Vagina (tissue), 2 donors: ENCODE measurements at regions not wholly inside any gene's neighbourhood (a gene's known extent, or its start where the extent isn't known, plus 50 kb on each side); places are given as distances from the start of the nearest gene placed in this dataset.

Experiments
- DNase-seq, 2 donors: peaks; one replicate each; pipeline ENCODE4 v3.0.0-alpha.2; 2017; ENCODE audit errors: extremely low spot score in 2 of 2
- H3K27ac ChIP-seq: fragments of 200-600 bp; sonication (generic); one replicate; pipeline ENCODE4 v1.5.1; 2019
- H3K27me3 ChIP-seq: fragments of 200-600 bp; sonication (generic); one replicate; pipeline ENCODE4 v1.5.1; 2019
- H3K36me3 ChIP-seq, 2 donors: fragments of 200-600 bp; sonication (generic); one replicate each; pipeline ENCODE4 v1.5.1; 2017 to 2019
- H3K4me1 ChIP-seq: fragments of 200-600 bp; sonication (generic); one replicate; pipeline ENCODE4 v1.5.1; 2019
- H3K4me3 ChIP-seq, 2 donors: fragments of 200-600 bp; sonication (generic); 1 replicate in 1 of 2; 2 replicates in 1 of 2; pipeline ENCODE4 v1.5.1; 2016 to 2019
- H3K9me3 ChIP-seq: fragments of 200-600 bp; sonication (generic); one replicate; pipeline ENCODE4 v1.5.1; 2019
- CTCF ChIP-seq, 3 experiments: fragments of 450-650 bp in 2 of 3; fragments of 200-600 bp in 1 of 3; sonication (generic) in 1 of 3; IDR thresholded peaks; one replicate each; pipeline ENCODE4 v1.5.1; 2017 to 2019; ENCODE audit warnings: antibody characterized with exemption in 3 of 3, mild to moderate bottlenecking in 2 of 3, moderate library complexity in 2 of 3
- POLR2A ChIP-seq, 2 donors: fragments of 450-650 bp; IDR thresholded peaks; one replicate each; pipeline ENCODE4 v1.6.1; 2017; ENCODE audit warnings: antibody characterized with exemption in 2 of 2, mild to moderate bottlenecking in 2 of 2, moderate library complexity in 2 of 2
- POLR2AphosphoS5 ChIP-seq, 2 donors: sonication (generic); formaldehyde crosslinking; IDR thresholded peaks; one replicate each; pipeline ENCODE4 v1.9.0; 2017; ENCODE audit warnings: antibody characterized with exemption in 2 of 2, mild to moderate bottlenecking in 2 of 2, low read depth in 1 of 2; ENCODE audit not compliant: insufficient read depth in 1 of 2
- intact Hi-C: fragments of 100-400 bp; cut with DNase I; formaldehyde crosslinking; loops from one replicate; pipeline ENCODE4 v1.15.1; 2023

- no peaks in the 10 kb centered on the region for H3K27me3 ChIP-seq
- H3K36me3 ChIP-seq, result no peaks in the 10 kb centered on the region
- H3K9me3 ChIP-seq, result no peaks in the 10 kb centered on the region
- H3K4me1 ChIP-seq, result peaks cover 9% of the 10 kb centered on the region
- DNase-seq, result no peak
- peak overlapping the region; percentile 1 for H3K27ac ChIP-seq
- no peak overlapping the region for H3K4me3 ChIP-seq
- intact Hi-C loops, result no loop called here
- no peak for TF ChIP-seq POLR2A (IDR thresholded peaks at IDR 0.05)
These were observed 102.5 kb downstream of the DDIT4L start for GRCh38 chr4:100087743-100088142.

GRCh38 chr4:100086766-100087431, 103.4 kb downstream of the DDIT4L start:
- Histone ChIP-seq H3K9me3 (no peaks in the 10 kb centered on the region), H3K27ac (peak overlapping the region; percentile 38)
- TF ChIP-seq POLR2AphosphoS5 (IDR thresholded peaks at IDR 0.05; ENCODE audit: insufficient read depth in 1 of 2, low read depth in 1 of 2) (no peak), CTCF (IDR thresholded peaks at IDR 0.05) (no peak), POLR2A (IDR thresholded peaks at IDR 0.05) (no peak)

DNA sequence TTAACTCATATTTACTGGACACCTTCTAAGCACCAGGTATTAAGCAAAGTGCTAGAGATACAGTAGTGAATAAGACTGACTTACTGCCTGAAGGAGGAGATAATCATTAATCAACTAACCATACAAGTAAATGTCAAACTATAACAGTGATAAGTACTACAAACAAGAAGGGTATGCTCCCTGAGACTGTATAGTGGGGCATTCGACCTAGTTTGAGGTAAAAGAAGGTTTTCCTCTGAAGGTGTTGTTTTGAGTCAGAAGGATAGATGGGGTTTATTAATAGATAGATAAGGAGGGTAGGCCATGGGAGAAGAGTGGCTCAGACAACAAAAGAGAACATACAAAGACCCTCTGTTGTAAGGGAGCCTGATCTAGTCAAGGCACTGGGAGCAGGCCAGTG, 105.4 kb downstream of the DDIT4L start:
- TF ChIP-seq POLR2A (IDR thresholded peaks at IDR 0.05) (no peak), POLR2AphosphoS5 (IDR thresholded peaks at IDR 0.05; ENCODE audit: insufficient read depth in 1 of 2, low read depth in 1 of 2) (no peak), CTCF (IDR thresholded peaks at IDR 0.05) (no peak)
- Histone ChIP-seq H3K27me3 (no peaks in the 10 kb centered on the region), H3K36me3 (no peaks in the 10 kb centered on the region), H3K4me1 (peaks cover 9% of the 10 kb centered on the region), H3K27ac (no peak overlapping the region), H3K9me3 (no peaks in the 10 kb centered on the region), H3K4me3 (no peak overlapping the region)
- intact Hi-C loops, result no loop called here
- DNase-seq, result no peak

More at GRCh38 chr4:100086766-100087431, 103.4 kb downstream of the DDIT4L start:
- intact Hi-C loops, result no loop called here
- no peaks in the 10 kb centered on the region for H3K36me3 ChIP-seq
- no peaks in the 10 kb centered on the region for H3K27me3 ChIP-seq
- peaks cover 9% of the 10 kb centered on the region for H3K4me1 ChIP-seq
- no peak for DNase-seq
- H3K4me3 ChIP-seq, result no peak overlapping the region

DNA sequence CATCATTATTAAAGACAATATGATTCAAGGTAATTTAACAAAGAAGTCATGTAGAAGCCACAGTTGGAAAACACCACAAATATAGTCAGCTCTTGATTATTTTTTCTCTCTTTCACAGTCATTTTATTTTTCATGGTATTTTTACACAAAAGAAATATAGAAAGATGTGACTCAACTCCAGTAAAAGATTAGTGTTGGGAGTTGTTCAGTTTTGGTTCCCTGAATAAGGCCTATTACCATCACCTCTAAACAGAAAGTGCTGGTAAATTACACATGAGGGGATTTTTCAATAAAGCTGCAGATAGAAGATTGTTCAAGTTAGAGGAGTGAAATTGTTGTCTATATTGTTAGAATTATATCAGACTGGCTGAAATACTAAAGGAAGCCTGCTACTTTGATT, 107.0 kb downstream of the DDIT4L start:
- H3K27ac ChIP-seq, result no peak overlapping the region
- no peak overlapping the region for H3K4me3 ChIP-seq
- H3K27me3 ChIP-seq, result no peaks in the 10 kb centered on the region
- DNase-seq, result no peak
- H3K36me3 ChIP-seq, result no peaks in the 10 kb centered on the region
- TF ChIP-seq POLR2A (IDR thresholded peaks at IDR 0.05), result no peak
- TF ChIP-seq CTCF (IDR thresholded peaks at IDR 0.05), result no peak
- TF ChIP-seq POLR2AphosphoS5 (IDR thresholded peaks at IDR 0.05; ENCODE audit: insufficient read depth in 1 of 2, low read depth in 1 of 2), result no peak
- no peaks in the 10 kb centered on the region for H3K9me3 ChIP-seq
- H3K4me1 ChIP-seq, result peaks cover 9% of the 10 kb centered on the region
- intact Hi-C loops, result no loop called here

GRCh38 chr4:100082852-100083251, 107.4 kb downstream of the DDIT4L start:
- intact Hi-C loops, result no loop called here
- H3K4me1 ChIP-seq, result peaks cover 9% of the 10 kb centered on the region
- no peak for TF ChIP-seq CTCF (IDR thresholded peaks at IDR 0.05)
- TF ChIP-seq POLR2AphosphoS5 (IDR thresholded peaks at IDR 0.05; ENCODE audit: insufficient read depth in 1 of 2, low read depth in 1 of 2), result no peak
- no peak for TF ChIP-seq POLR2A (IDR thresholded peaks at IDR 0.05)
- no peak for DNase-seq
- H3K9me3 ChIP-seq, result no peaks in the 10 kb centered on the region
- H3K36me3 ChIP-seq, result no peaks in the 10 kb centered on the region
- H3K4me3 ChIP-seq, result no peak overlapping the region
- H3K27me3 ChIP-seq, result no peaks in the 10 kb centered on the region
- H3K27ac ChIP-seq, result no peak overlapping the region
